ENCODE measurements at regions not wholly inside any gene's neighbourhood (a gene's known extent, or its start where the extent isn't known, plus 50 kb on each side); places are given as distances from the start of the nearest gene placed in this dataset.

- 85 to 92% (median 91%) methylated on average over 7 of the region's 7 CpGs for WGBS, 4 donors
- ATAC-seq: no peak
- intact Hi-C loops (cut with DNase I): no loop called here
- Histone ChIP-seq H3K27me3 (no peaks in the 10 kb centered on the region), H3K36me3 (no peaks in the 10 kb centered on the region), H3K9me3 (no peaks in the 10 kb centered on the region), H3K4me3 (no peak overlapping the region), H3K4me1 (peaks cover 0 to 9% (median 5%) of the 10 kb centered on the region in 12 donors), H3K27ac (no peak overlapping the region)
- DNase-seq: no peak
- TF ChIP-seq POLR2A (IDR thresholded peaks at IDR 0.05) (no peak), CTCF (IDR thresholded peaks at IDR 0.05) (no peak)
Observed at GRCh38 chr2:236882930-236883329, 202.8 kb upstream of the COPS8 start.

GRCh38 chr2:236883819-236884218 lies 201.9 kb upstream of the COPS8 start:
- no peak overlapping the region for H3K27ac ChIP-seq
- no peak for ATAC-seq
- no peak overlapping the region for H3K4me3 ChIP-seq
- WGBS, 4 donors: 66 to 85% (median 68%) methylated on average over 1 of the region's 1 CpG
- no peaks in the 10 kb centered on the region for H3K9me3 ChIP-seq
- no peaks in the 10 kb centered on the region for H3K27me3 ChIP-seq
- DNase-seq: no peak
- intact Hi-C loops (cut with DNase I): no loop called here
- TF ChIP-seq POLR2A (IDR thresholded peaks at IDR 0.05): no peak
- no peak for TF ChIP-seq CTCF (IDR thresholded peaks at IDR 0.05)
- H3K36me3 ChIP-seq: no peaks in the 10 kb centered on the region
- peaks cover 0 to 18% (median 14%) of the 10 kb centered on the region in 12 donors for H3K4me1 ChIP-seq

- ATAC-seq (no peak), DNase-seq (no peak)
- Histone ChIP-seq H3K36me3 (no peaks in the 10 kb centered on the region), H3K27ac (no peak overlapping the region), H3K4me1 (peaks cover 0 to 25% (median 16%) of the 10 kb centered on the region in 12 donors), H3K4me3 (no peak overlapping the region), H3K9me3 (no peaks in the 10 kb centered on the region), H3K27me3 (no peaks in the 10 kb centered on the region)
- intact Hi-C loops (cut with DNase I): no loop called here
- 72 to 80% (median 76%) methylated on average over 5 of the region's 5 CpGs for whole genome bisulfite sequencing, 4 donors
- TF ChIP-seq CTCF (IDR thresholded peaks at IDR 0.05) (no peak), POLR2A (IDR thresholded peaks at IDR 0.05) (no peak)
Observed at GRCh38 chr2:236884569-236885175, 201.0 kb upstream of the COPS8 start.

DNA sequence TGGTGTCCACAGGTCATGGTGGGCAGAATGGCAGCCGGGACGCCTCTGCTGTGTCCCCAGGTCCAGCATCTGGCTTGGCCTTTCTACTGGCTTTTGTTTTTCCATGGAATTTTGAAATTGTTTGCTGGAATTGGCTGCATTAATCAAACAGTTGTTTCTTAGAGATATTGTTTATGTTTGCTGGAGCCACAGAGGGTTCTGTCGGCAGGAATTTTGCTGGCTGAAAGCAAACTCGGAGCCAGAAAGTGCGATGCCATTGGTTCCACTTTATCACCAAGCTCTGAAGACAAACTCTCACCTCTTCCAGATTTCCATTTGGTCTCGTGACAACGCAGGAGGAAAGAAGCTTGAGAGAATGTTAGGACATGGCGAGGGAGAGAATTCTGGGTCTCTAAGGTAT lies 199.2 kb upstream of the COPS8 start:
- no peak overlapping the region for H3K4me3 ChIP-seq
- no peaks in the 10 kb centered on the region for H3K9me3 ChIP-seq
- ATAC-seq (no peak), DNase-seq (no peak)
- no peaks in the 10 kb centered on the region for H3K27me3 ChIP-seq
- intact Hi-C loops (cut with DNase I): no loop called here
- no peak for TF ChIP-seq POLR2A (IDR thresholded peaks at IDR 0.05)
- no peak for TF ChIP-seq CTCF (IDR thresholded peaks at IDR 0.05)
- H3K27ac ChIP-seq: no peak overlapping the region
- peaks cover 0 to 27% (median 16%) of the 10 kb centered on the region in 12 donors for H3K4me1 ChIP-seq
- 95 to 96% (median 96%) methylated on average over 8 of the region's 8 CpGs for WGBS, 4 donors
- H3K36me3 ChIP-seq: no peaks in the 10 kb centered on the region
